ENCODE measurements at regions not wholly inside any gene's neighbourhood (a gene's known extent, or its start where the extent isn't known, plus 50 kb on each side); places are given as distances from the start of the nearest gene placed in this dataset.

GRCh38 chr1:194829492-194829891 is 1643.1 kb upstream of the B3GALT2 start:
- TF ChIP-seq GATA2 (IDR thresholded peaks at IDR 0.05; ENCODE audit: low read depth, low read length) (no peak), GATA3 (IDR thresholded peaks at IDR 0.05; ENCODE audit: low read depth, low read length) (no peak)
